HG03565 (cell line): ENCODE measurements at regions not wholly inside any gene's neighbourhood (a gene's known extent, or its start where the extent isn't known, plus 50 kb on each side); places are given as distances from the start of the nearest gene placed in this dataset.

Experiments
- ATAC-seq: cut with Tn5 transposase; IDR thresholded peaks from one replicate; pipeline ENCODE4 v1.9.1; 2021; ENCODE audit warnings: mild to moderate bottlenecking, moderate library complexity; ENCODE audit not compliant: unreplicated experiment

- no peak for ATAC-seq
These were observed 132.2 kb upstream of the CDH4 start for GRCh38 chr20:61119794-61120410.

GRCh38 chr20:61120595-61121515, 131.2 kb upstream of the CDH4 start:
- no peak for ATAC-seq

- no peak for ATAC-seq
These were observed 130.4 kb upstream of the CDH4 start for GRCh38 chr20:61121661-61122060.

GRCh38 chr20:61123286-61123685, 128.8 kb upstream of the CDH4 start:
- no peak for ATAC-seq

GRCh38 chr20:61123751-61124368, 128.2 kb upstream of the CDH4 start:
- ATAC-seq = no peak

- no peak for ATAC-seq
These were observed 127.0 kb upstream of the CDH4 start for GRCh38 chr20:61125076-61125475.

- no peak for ATAC-seq
These were observed 126.4 kb upstream of the CDH4 start for GRCh38 chr20:61125546-61126180.

- no peak for ATAC-seq
These were observed 125.5 kb upstream of the CDH4 start for GRCh38 chr20:61126369-61127195.

- ATAC-seq = no peak
These were observed 124.6 kb upstream of the CDH4 start for GRCh38 chr20:61127311-61128039.

GRCh38 chr20:61128701-61129269, 123.3 kb upstream of the CDH4 start:
- no peak for ATAC-seq

GRCh38 chr20:61129311-61129710, 122.8 kb upstream of the CDH4 start:
- ATAC-seq = no peak

- ATAC-seq = no peak
These were observed 121.9 kb upstream of the CDH4 start for GRCh38 chr20:61130156-61130555.

- no peak for ATAC-seq
These were observed 120.1 kb upstream of the CDH4 start for GRCh38 chr20:61131944-61132343.

- ATAC-seq = no peak
These were observed 118.5 kb upstream of the CDH4 start for GRCh38 chr20:61133611-61134010.

GRCh38 chr20:61134296-61135030, 117.6 kb upstream of the CDH4 start:
- no peak for ATAC-seq

GRCh38 chr20:61135266-61135665, 116.8 kb upstream of the CDH4 start:
- ATAC-seq = no peak

- ATAC-seq = no peak
These were observed 116.1 kb upstream of the CDH4 start for GRCh38 chr20:61135968-61136367.

GRCh38 chr20:61138566-61138965, 113.5 kb upstream of the CDH4 start:
- no peak for ATAC-seq

- ATAC-seq = no peak
These were observed 113.0 kb upstream of the CDH4 start for GRCh38 chr20:61139031-61139430.
